ENCODE measurements at regions not wholly inside any gene's neighbourhood (a gene's known extent, or its start where the extent isn't known, plus 50 kb on each side); places are given as distances from the start of the nearest gene placed in this dataset.

DNA sequence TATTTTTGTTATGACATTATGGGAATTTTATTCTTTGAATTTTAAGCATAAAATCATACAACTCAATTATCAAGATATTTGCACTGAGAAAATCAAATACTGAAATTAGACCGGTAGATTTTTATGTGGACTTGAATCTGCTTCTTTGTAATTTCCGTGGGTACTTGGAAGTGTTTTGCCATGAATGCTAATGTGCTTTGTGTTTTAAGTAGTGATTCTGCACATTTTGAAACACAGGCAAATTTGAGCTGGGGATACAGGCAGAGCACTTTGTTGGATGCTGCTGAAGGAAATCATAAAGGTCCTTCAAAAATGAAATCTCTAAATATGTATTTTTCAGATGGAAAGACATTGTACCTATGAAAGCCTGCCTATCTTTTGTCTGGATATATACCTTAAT, 446.3 kb upstream of the POU3F3 start:
- Histone ChIP-seq H3K36me3 (replicated peaks) (no peaks in the 10 kb centered on the region), H3K4me3 (ENCODE audit: low read depth, low read length) (no peak overlapping the region), H3K27me3 (replicated peaks) (no peaks in the 10 kb centered on the region), H3K27ac (no peak overlapping the region)
- in situ Hi-C loops (cut with HindIII; ENCODE audit: low pct_ligation_motif_present, low sequenced_read_pairs): no loop called here
- no peak for DNase-seq
- TF ChIP-seq CTCF (IDR thresholded peaks at IDR 0.05; ENCODE audit: low read depth, low read length, missing control alignments): no peak

DNA sequence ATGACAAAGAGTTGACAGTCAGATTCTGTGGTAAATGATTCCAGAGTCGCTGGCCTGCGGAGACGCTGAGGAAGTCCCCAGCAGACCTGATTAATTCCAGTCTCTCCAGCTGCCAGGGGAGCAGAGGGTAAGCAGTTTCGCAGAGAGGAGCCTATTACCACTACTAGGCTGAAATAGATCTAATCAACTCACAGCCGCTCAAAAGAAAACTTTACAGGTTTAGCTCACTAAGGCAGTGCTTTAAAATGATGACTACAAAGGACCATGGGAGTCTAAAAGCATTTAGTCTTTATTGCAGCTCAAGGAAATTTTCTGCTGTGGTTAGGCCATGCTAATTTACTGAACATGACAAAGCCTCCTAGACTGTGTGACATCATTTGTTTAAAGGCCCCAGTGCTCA, 445.6 kb upstream of the POU3F3 start:
- Histone ChIP-seq H3K27me3 (replicated peaks) (no peaks in the 10 kb centered on the region), H3K4me3 (ENCODE audit: low read depth, low read length) (no peak overlapping the region), H3K36me3 (replicated peaks) (no peaks in the 10 kb centered on the region), H3K27ac (no peak overlapping the region)
- in situ Hi-C loops (cut with HindIII; ENCODE audit: low pct_ligation_motif_present, low sequenced_read_pairs): no loop called here
- no peak for DNase-seq
- no peak for TF ChIP-seq CTCF (IDR thresholded peaks at IDR 0.05; ENCODE audit: low read depth, low read length, missing control alignments)

DNA sequence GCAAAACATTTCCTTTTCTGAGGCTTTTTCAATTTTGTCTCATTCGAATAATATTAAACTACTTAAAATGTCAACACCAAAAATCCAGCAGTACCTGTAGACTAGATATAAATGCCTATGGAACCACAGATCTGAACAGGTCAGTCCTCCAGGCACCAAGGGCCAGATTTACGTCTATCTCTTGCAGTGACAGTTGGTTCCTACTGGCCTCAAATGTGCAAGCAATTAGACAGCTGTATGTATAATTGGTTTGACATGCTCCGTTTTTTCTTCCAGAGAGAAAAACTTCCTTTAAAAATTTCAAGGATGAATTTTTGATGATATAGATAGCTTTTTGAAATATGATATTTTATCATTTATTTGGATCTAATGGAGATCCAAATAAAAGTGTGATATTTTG, 443.8 kb upstream of the POU3F3 start:
- no peak for DNase-seq
- H3K36me3 ChIP-seq (replicated peaks): no peaks in the 10 kb centered on the region
- H3K27me3 ChIP-seq (replicated peaks): no peaks in the 10 kb centered on the region
- in situ Hi-C loops (cut with HindIII; ENCODE audit: low pct_ligation_motif_present, low sequenced_read_pairs): no loop called here
- H3K27ac ChIP-seq: no peak overlapping the region
- H3K4me3 ChIP-seq (ENCODE audit: low read depth, low read length): no peak overlapping the region
- TF ChIP-seq CTCF (IDR thresholded peaks at IDR 0.05; ENCODE audit: low read depth, low read length, missing control alignments): no peak

GRCh38 chr2:104412384-104412783, 441.5 kb upstream of the POU3F3 start:
- in situ Hi-C loops (cut with HindIII; ENCODE audit: low pct_ligation_motif_present, low sequenced_read_pairs): no loop called here
- no peak for DNase-seq
- no peaks in the 10 kb centered on the region for H3K27me3 ChIP-seq (replicated peaks)
- TF ChIP-seq CTCF (IDR thresholded peaks at IDR 0.05; ENCODE audit: low read depth, low read length, missing control alignments): peak; percentile 29
- no peak overlapping the region for H3K27ac ChIP-seq
- no peak overlapping the region for H3K4me3 ChIP-seq (ENCODE audit: low read depth, low read length)
- no peaks in the 10 kb centered on the region for H3K36me3 ChIP-seq (replicated peaks)

DNA sequence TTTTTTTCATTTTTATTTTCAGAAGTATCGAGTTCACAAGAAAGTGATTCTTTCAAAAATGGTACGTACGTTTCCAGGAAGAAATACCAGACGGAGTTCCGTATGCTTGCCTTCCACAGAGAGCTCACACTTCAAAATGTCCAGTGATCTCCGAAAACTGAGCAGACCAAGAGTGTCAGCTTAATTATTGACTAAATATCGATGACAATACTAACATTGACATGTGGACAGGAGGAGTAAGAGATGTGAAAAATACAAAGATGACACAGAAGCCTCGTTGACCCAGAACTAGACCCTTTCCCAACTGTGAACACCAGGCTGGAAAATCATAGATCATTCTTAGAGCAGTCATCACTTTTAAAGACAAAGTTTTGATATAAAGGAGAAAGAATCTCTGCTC, 440.0 kb upstream of the POU3F3 start:
- TF ChIP-seq CTCF (IDR thresholded peaks at IDR 0.05; ENCODE audit: low read depth, low read length, missing control alignments): no peak
- in situ Hi-C loops (cut with HindIII; ENCODE audit: low pct_ligation_motif_present, low sequenced_read_pairs): no loop called here

DNA sequence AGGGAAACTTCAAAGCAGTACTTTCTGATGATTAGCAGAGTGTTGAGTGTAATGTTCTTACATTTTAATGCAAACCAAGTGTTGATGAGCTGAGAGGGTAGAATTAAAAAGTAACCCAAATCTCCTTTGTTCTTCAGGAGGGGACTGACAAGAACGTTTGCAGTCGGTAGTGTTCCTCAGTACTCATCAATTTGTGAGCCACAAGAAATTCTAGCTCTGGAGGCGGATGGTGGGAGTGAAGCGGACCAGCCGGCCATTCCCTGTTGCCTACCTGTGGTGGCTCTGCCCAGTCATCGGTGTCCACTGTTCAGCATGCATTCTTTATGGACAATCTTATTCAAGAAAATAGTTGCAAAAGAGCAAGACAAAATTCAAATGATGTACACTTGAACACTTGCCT, 438.6 kb upstream of the POU3F3 start:
- no peaks in the 10 kb centered on the region for H3K36me3 ChIP-seq (replicated peaks)
- H3K27me3 ChIP-seq (replicated peaks): no peaks in the 10 kb centered on the region
- H3K27ac ChIP-seq: no peak overlapping the region
- in situ Hi-C loops (cut with HindIII; ENCODE audit: low pct_ligation_motif_present, low sequenced_read_pairs): no loop called here
- DNase-seq: no peak
- no peak for TF ChIP-seq CTCF (IDR thresholded peaks at IDR 0.05; ENCODE audit: low read depth, low read length, missing control alignments)
- H3K4me3 ChIP-seq (ENCODE audit: low read depth, low read length): no peak overlapping the region

More for the DNA sequence above, 440.0 kb upstream of the POU3F3 start:
- Histone ChIP-seq H3K36me3 (replicated peaks) (no peaks in the 10 kb centered on the region), H3K27ac (no peak overlapping the region), H3K4me3 (ENCODE audit: low read depth, low read length) (no peak overlapping the region), H3K27me3 (replicated peaks) (no peaks in the 10 kb centered on the region)
- no peak for DNase-seq
